ENCODE measurements at regions not wholly inside any gene's neighbourhood (a gene's known extent, or its start where the extent isn't known, plus 50 kb on each side); places are given as distances from the start of the nearest gene placed in this dataset.

- TF ChIP-seq EZH2 (IDR thresholded peaks at IDR 0.05; ENCODE audit: low read length) (no peak), CTCF (optimal IDR thresholded peaks at IDR 0.05 in 1 of 3, IDR thresholded peaks at IDR 0.05 in 1 of 3, conservative IDR thresholded peaks at IDR 0.05 in 1 of 3; ENCODE audit: extremely low read depth in 1 of 3, insufficient read depth in 2 of 3, low read length in 3 of 3) (no peak)
Observed at GRCh38 chr5:40238066-40238745, 441.5 kb upstream of the PTGER4 start.
